ENCODE measurements at regions not wholly inside any gene's neighbourhood (a gene's known extent, or its start where the extent isn't known, plus 50 kb on each side); places are given as distances from the start of the nearest gene placed in this dataset.

DNA sequence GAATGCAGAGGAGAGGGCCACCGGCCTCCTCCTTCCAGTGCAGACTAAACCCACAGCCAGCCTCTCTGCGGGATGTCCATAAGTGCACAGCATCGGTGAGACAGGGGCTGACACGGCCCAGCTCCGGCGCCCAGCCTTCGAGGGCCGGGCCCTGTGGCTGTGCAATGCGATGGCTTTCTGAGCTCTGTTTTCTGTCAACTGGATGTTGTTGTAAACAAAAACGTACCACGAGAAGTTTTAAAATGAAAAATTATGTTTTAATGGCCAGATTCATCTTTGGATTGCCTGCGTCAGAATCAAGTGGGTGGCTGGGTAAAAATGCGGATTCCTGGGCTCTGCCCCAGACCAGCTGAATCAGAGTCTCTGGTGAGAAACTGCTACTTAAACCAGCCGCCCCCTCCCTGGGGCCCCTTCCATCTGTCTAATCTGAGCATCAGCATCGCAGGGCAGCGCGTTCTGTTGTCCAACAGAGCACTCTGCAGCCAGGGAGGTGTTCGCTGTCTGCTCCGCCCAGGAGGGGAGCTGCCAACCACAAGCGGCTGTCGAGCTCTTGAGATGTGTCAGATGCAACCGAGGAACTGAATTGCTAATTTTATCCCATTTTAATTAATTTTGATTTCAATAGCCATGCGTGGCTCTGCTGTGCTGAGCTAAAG lies 133.4 kb downstream of the RFLNA start:
- 58 to 79% (median 61%) methylated on average over 23 of the region's 23 CpGs for WGBS, 3 donors
- no peak overlapping the region for H3K27ac ChIP-seq (ENCODE audit: low read depth, low read length)

GRCh38 chr12:124426594-124427555 lies 132.0 kb downstream of the RFLNA start:
- no peak overlapping the region for H3K27ac ChIP-seq (ENCODE audit: low read depth, low read length)
- 76 to 83% (median 79%) methylated on average over 41 to 42 of the region's 42 CpGs for WGBS, 3 donors

DNA sequence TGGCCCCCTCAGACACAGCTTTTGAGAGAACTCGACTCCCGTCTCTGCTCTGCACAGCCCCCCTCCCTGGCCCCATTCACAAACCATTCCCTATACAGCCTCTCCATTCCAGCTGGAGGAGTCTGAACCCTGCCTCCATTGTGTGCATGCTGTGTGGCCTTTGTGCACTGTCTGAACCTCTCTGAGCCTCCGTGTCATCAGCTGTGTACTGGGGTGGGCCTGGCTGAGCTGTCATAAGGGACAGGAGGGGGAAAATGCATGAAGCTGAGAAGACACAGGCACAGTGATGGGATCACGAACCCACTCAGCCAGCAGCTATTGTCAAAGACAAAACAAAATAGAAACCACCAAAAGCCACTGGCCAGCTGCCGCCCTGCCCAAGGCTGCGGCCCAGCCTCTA lies 130.8 kb downstream of the RFLNA start:
- H3K27ac ChIP-seq (ENCODE audit: low read depth, low read length) = no peak overlapping the region
- 96 to 97% (median 97%) methylated on average over 6 of the region's 6 CpGs for WGBS, 3 donors

- H3K27ac ChIP-seq (ENCODE audit: low read depth, low read length) = no peak overlapping the region
- WGBS, 3 donors = 86 to 96% (median 92%) methylated on average over 10 of the region's 10 CpGs
Observed at GRCh38 chr12:124424516-124424905, 129.6 kb downstream of the RFLNA start.

DNA sequence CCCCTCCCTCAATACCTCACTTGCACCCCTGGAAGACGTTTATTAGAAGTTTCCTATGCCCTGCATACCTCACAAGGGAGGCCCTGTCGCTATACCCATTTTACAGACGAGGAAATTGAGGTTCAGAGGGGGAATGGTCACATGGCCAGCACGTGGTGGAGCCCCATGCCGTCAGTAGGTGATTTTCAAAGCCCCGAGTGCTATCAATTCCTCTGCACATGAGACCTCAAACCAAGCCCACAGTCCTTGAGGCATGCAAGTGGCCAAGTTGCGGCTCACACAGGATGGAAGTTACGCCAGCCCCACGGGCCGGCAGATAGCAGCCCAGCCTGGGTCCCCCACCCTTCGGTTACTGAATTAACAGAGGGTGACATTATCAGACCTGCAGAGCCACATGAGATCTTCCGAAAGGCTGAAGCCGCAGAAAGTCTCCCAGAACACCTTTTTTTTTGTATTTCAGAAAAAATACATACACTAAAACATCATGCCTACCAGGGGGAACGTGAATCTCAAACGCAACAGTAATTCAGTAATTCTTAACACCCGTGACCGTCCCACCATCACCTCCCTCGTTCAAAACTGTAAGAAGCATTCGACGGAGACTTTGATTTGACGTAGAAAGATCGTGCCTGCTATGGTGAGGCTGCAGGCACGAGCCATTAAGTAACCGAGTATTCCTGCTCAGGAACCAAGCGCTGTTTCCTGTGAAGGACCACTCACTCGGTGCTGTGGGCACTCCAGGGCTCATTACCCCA lies 129.0 kb downstream of the RFLNA start:
- 74 to 88% (median 78%) methylated on average over 26 of the region's 26 CpGs for WGBS, 3 donors

DNA sequence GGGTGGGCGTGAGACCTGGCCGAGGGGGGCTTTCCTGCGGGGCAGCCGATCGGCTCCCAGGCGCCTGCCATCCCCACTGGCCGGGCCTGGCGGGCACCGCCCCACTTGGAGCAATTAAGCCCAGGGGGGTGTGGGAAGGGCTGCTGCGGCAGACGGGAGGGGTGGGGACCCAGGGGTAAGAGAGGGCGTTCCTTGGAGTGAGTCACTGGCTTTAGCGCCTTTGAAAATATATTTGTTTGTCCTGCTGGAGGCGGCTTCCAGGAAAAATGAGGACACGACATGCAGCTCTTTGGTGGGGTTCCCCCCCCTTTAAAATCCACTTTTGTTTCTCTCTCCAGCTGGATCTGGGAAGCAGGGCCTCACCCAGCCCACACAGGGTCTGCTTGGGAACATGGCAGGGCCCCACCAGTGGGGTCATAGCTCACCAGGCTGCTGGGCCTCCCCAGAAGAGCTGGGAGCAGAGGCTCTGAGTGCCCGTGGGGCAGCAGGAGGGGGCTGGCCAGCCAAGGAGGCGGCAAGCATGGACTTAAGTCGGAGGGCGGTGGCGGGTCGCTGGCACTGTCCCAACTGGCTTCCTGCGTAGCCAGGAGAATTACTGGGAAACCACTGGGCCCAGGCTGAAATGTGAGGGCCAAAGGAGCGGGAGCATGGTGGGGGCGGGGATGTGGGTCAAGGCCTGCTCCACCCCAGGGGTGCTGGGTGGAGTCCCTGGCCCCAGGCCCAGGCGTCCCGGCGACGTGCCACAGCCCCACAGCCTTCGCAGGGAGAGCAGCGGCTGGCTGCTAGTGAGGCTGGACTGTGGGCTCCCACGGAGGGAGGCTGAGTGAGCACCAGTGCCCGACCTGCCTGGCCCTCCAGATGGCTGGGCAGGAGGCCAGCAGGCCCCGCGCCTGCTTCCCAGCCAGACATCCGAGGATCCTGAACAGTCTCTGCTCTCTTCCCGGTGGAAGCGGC lies 128.0 kb downstream of the RFLNA start:
- 25 to 47% (median 28%) methylated on average over 37 of the region's 37 CpGs for WGBS, 3 donors
- H3K27ac ChIP-seq (ENCODE audit: low read depth, low read length) = peak overlapping the region; percentile 86

More for the DNA sequence above, 129.0 kb downstream of the RFLNA start:
- H3K27ac ChIP-seq (ENCODE audit: low read depth, low read length) = peak overlapping the region; percentile 38

- 50 to 63% (median 62%) methylated on average over 16 of the region's 16 CpGs for WGBS, 3 donors
Observed at GRCh38 chr12:124422142-124422569, 127.3 kb downstream of the RFLNA start.

GRCh38 chr12:124420996-124421674 lies 126.2 kb downstream of the RFLNA start:
- no peak overlapping the region for H3K27ac ChIP-seq (ENCODE audit: low read depth, low read length)
- 85 to 89% (median 88%) methylated on average over 20 of the region's 20 CpGs for WGBS, 3 donors

More at GRCh38 chr12:124422142-124422569, 127.3 kb downstream of the RFLNA start:
- H3K27ac ChIP-seq (ENCODE audit: low read depth, low read length) = peak overlapping the region; percentile 60

DNA sequence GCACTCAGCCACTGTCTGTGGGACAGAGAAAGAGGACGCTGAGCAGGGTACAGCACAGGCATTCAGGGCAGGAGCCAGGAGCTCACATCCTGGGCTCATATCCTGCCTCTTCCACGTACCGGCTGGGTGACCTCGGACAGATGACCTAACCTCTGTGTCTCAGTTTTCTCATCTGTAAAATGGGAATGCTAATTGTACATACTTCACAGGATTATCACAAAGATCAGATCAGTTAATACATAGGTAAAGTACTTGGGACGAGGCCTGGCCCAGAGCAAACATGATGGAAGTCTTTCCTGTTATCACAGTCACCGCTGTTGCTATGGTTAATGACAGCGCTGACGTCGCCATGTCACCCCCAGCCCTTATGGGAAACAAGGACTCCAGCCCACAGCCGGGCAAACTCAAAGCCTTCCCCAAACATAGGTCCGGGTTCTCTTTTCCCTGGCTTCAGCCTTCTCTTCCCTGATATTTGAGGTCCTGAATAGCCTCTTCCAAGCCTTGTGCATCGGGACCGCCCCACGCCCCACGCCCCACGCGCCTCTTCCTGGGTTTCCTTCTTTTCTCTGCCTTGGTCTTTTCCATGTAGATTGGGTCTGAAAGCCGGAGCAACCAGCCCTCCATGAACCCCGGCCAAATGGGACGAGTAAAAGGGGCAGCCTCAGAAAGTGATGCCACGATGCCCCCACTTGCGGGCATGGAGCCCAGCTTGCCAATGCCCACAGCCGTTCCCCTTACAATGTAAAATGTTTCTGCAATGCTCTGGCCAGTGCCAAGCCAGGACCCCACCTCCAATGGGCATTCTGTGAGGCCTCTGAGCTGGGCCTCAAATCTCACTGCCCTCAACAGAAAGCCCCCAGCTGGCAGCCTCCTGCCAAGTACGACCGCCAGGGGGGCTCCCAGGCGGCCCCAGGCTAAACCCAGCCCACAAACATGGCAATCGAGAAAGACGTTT lies 125.4 kb downstream of the RFLNA start:
- 93 to 95% (median 93%) methylated on average over 28 of the region's 28 CpGs for WGBS, 3 donors

GRCh38 chr12:124419292-124420040 lies 124.6 kb downstream of the RFLNA start:
- no peak overlapping the region for H3K27ac ChIP-seq (ENCODE audit: low read depth, low read length)
- WGBS, 3 donors = 93 to 97% (median 94%) methylated on average over 21 of the region's 21 CpGs

More for the DNA sequence above, 125.4 kb downstream of the RFLNA start:
- no peak overlapping the region for H3K27ac ChIP-seq (ENCODE audit: low read depth, low read length)

DNA sequence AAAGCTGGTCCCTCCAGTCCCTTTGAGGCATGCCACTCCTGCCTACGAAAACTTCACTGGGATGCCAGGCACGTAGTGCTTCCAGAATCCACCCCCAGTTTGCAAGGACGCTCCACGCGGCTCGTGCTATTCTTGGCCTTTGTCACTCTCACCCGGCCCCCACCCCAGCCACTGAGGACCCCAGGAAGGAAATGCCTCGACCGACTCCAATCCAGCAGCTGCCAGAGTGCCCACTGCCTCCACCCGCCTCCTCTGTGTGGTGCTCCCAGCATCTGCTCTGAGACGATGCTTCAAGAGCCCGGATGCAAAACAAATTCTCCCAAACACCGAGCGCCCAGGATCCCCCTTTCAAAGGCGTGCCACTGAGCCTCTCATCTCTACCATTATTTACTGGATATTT lies 123.9 kb downstream of the RFLNA start:
- no peak overlapping the region for H3K27ac ChIP-seq (ENCODE audit: low read depth, low read length)
- 83 to 92% (median 86%) methylated on average over 15 of the region's 15 CpGs for WGBS, 3 donors

DNA sequence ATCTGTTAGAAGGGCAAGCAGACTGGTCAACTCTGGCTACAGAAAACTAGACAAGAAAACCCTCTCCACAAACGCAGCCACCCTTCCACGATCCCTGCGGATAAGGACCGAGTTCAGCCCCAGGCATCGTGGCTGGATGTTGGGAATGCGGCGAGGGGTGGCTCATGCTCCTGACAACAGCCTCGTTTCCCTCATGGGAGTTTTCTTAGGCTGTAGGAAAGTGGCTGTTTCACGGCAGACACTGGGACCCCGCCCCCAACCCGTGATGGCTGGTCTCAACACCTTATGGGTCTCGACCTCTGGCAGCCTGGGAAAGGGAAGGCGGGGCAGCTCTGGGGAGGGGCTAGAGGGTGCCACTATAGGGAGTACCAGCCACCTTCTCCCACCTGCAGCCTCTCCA lies 123.3 kb downstream of the RFLNA start:
- 91 to 95% (median 92%) methylated on average over 12 to 13 of the region's 13 CpGs for WGBS, 3 donors
- no peak overlapping the region for H3K27ac ChIP-seq (ENCODE audit: low read depth, low read length)

DNA sequence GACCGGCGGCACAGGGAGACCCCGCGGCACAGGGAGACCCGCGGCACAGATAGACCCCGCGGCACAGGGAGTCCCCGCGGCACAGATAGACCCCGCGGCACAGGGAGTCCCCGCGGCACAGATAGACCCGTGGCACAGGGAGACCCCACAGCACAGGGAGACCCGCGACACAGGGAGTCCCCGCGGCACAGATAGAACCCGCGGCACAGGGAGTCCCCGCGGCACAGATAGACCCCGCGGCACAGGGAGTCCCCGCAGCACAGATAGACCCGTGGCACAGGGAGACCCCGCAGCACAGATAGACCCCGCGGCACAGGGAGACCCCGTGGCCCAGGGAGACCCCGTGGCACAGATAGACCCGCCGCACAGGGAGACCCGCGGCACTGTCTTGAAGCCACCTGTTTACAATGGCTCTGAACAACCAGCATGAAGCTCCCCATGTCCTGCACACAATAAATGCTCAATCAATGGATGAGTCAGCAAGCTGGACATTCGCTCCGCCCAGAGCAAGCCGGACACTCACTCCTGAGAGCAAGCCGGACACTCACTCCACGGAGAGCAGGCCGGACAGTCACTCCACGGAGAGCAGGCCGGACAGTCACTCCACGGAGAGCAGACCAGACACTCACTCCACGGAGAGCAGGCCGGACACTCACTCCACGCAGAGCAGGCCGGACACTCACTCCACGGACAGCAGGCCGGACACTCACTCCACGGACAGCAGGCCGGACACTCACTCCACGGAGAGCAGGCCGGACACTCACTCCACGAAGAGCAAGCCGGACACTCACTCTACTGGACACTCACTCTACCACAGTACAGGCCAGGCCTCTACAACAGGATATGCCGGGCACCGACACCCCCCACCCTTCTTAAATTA lies 121.9 kb downstream of the RFLNA start:
- H3K27ac ChIP-seq (ENCODE audit: low read depth, low read length) = no peak overlapping the region
- WGBS, 3 donors = 95% methylated on average over 57 to 59 of the region's 59 CpGs

DNA sequence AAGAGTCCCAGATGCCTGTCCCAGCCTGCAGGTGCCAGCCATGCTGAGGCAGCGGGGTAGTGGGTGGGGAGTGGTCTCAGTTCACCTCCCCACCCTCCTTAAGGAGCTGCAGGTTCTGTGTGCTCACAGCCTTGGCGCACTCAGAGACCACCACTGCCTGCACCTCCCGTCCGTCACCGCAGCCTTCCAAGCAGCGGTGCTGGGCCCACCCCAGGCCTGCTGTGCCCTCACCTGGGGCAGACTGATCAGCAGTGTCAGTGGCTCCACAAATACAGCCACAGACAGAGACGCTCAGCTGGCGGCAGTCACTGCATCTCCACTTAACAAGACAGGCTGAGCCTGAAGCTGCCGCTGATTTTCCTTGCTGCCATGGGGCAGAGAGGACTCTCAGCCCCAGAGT lies 120.2 kb downstream of the RFLNA start:
- H3K27ac ChIP-seq (ENCODE audit: low read depth, low read length) = no peak overlapping the region

DNA sequence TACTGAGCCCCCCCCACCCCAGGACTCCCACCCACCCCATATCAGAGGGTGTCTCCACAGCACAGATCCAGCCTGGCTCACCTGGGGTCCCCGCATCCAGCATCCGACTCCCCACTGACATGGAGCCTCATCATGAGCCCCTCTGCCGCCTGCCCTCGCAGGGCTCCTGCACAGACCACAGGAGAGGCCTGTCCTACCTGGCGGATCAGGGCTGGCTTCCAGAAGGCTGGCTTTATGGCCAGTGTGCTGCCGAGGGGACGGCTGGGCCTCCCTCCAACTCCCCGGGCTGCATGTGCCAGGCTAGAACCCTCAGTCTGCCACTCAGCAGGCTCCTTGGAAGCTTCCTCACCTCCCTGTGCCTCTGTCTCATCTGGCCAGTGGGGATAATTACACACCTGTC lies 119.0 kb downstream of the RFLNA start:
- WGBS, 3 donors = 87 to 90% (median 89%) methylated on average over 8 of the region's 8 CpGs
- no peak overlapping the region for H3K27ac ChIP-seq (ENCODE audit: low read depth, low read length)

More for the DNA sequence above, 120.2 kb downstream of the RFLNA start:
- WGBS, 3 donors = 95 to 99% (median 97%) methylated on average over 9 of the region's 9 CpGs
